HepG2 (cell line): ENCODE measurements at regions not wholly inside any gene's neighbourhood (a gene's known extent, or its start where the extent isn't known, plus 50 kb on each side); places are given as distances from the start of the nearest gene placed in this dataset.

Source experiments
- CTCF ChIP-seq: sonication (generic); formaldehyde crosslinking; IDR thresholded peaks from 2 replicates; pipeline ENCODE4 v1.5.0; 2020; ENCODE audit warnings: mild to moderate bottlenecking, missing genetic modification reagents, moderate library complexity
- E2F5 ChIP-seq: sonication (generic); formaldehyde crosslinking; conservative IDR thresholded peaks from 2 replicates; pipeline ENCODE4 v1.4.0; 2020; ENCODE audit warnings: missing genetic modification reagents
- ETS1 ChIP-seq: sonication (generic); formaldehyde crosslinking; IDR thresholded peaks from 2 replicates; pipeline ENCODE4 v1.4.0; 2020; ENCODE audit warnings: missing genetic modification reagents
- MTA3 ChIP-seq: sonication (generic); formaldehyde crosslinking; IDR thresholded peaks from 2 replicates; pipeline ENCODE4 v1.4.0; 2020; ENCODE audit warnings: missing genetic modification reagents
- PCBP1 ChIP-seq: fragments of 200-400 bp; formaldehyde crosslinking; IDR thresholded peaks from 2 replicates; pipeline ENCODE4 v1.6.1; 2017; ENCODE audit warnings: mild to moderate bottlenecking, low read depth, low read length, borderline replicate concordance
- RBM39 ChIP-seq: fragments of 200-400 bp; formaldehyde crosslinking; IDR thresholded peaks from one replicate; pipeline ENCODE4 v1.6.1; 2018; ENCODE audit warnings: antibody characterized with exemption, mild to moderate bottlenecking, low read depth, low read length; ENCODE audit not compliant: poor library complexity, severe bottlenecking
- YEATS4 ChIP-seq: sonication (generic); formaldehyde crosslinking; IDR thresholded peaks from 2 replicates; pipeline ENCODE4 v1.4.0; 2020; ENCODE audit warnings: missing genetic modification reagents, borderline replicate concordance
- ZKSCAN8 ChIP-seq: IDR thresholded peaks from 2 replicates; pipeline ENCODE4 v1.6.1; 2016; ENCODE audit warnings: borderline replicate concordance, missing genetic modification reagents, missing compliant biosample characterization
- ZNF512 ChIP-seq: sonication (generic); formaldehyde crosslinking; IDR thresholded peaks from 2 replicates; pipeline ENCODE4 v1.4.0; 2020; ENCODE audit warnings: mild to moderate bottlenecking, missing genetic modification reagents
- ZNF747 ChIP-seq: sonication (generic); formaldehyde crosslinking; IDR thresholded peaks from 2 replicates; pipeline ENCODE4 v1.8.1; 2023; ENCODE audit warnings: missing genetic modification reagents, mild to moderate bottlenecking, borderline replicate concordance

- TF ChIP-seq CTCF (CRISPR knock-in tag), result no peak
- no peak for TF ChIP-seq PCBP1
- TF ChIP-seq ZKSCAN8 (CRISPR knock-in tag), result no peak
- no peak for TF ChIP-seq YEATS4 (CRISPR knock-in tag)
- TF ChIP-seq ZNF512, result no peak
- TF ChIP-seq RBM39, result no peak
- no peak for TF ChIP-seq E2F5 (CRISPR knock-in tag)
- TF ChIP-seq MTA3, result no peak
- TF ChIP-seq ETS1, result no peak
- TF ChIP-seq ZNF747 (CRISPR knock-in tag), result no peak
Observed at GRCh38 chr4:117529401-117529800, 444.0 kb upstream of the TRAM1L1 start.
